Activated T-helper 1 cell treated with anti-CD3 and anti-CD28 coated beads, Interleukin-12 subunit alpha, Interleukin-12 subunit beta, Interleukin-2, Interleukin-4 antibody, amounts not matched to agents 30 ng/mL and 10 ng/mL and 1 ng/mL, durations not matched to agents 14 hours and 24 hours and 36 hours (primary cell): ENCODE measurements at regions not wholly inside any gene's neighbourhood (a gene's known extent, or its start where the extent isn't known, plus 50 kb on each side); places are given as distances from the start of the nearest gene placed in this dataset.

Experiments
- DNase-seq: peaks from one replicate; pipeline ENCODE4 v3.0.0; 2021; ENCODE audit warnings: low spot score
- H3K27ac Mint-ChIP-seq: one replicate; pipeline ENCODE4 v1.8.0; 2021; ENCODE audit warnings: mild to moderate bottlenecking, mixed read lengths
- H3K27me3 Mint-ChIP-seq: one replicate; pipeline ENCODE4 v1.8.0; 2022; ENCODE audit warnings: mild to moderate bottlenecking, moderate library complexity, mixed read lengths; ENCODE audit not compliant: insufficient read depth
- H3K36me3 Mint-ChIP-seq: one replicate; pipeline ENCODE4 v1.8.0; 2021; ENCODE audit warnings: low read depth, mixed read lengths
- H3K4me1 Mint-ChIP-seq: one replicate; pipeline ENCODE4 v1.8.0; 2021; ENCODE audit warnings: low read depth, mixed read lengths
- H3K4me3 Mint-ChIP-seq: one replicate; pipeline ENCODE4 v1.8.0; 2021; ENCODE audit warnings: mild to moderate bottlenecking, moderate library complexity, mixed read lengths
- H3K9me3 Mint-ChIP-seq: one replicate; pipeline ENCODE4 v1.8.0; 2021; ENCODE audit warnings: mixed read lengths
- intact Hi-C: fragments of 100-400 bp; cut with micrococcal nuclease; formaldehyde crosslinking; loops from one replicate; pipeline ENCODE4 v1.15.1; 2024

- Mint-ChIP-seq H3K27ac (no peak overlapping the region), H3K4me3 (no peak overlapping the region)
Measured at GRCh38 chr1:59079434-59080140, 217.3 kb upstream of the FGGY start.

GRCh38 chr1:59081181-59081580 is 215.7 kb upstream of the FGGY start:
- Mint-ChIP-seq H3K27ac (no peak overlapping the region), H3K4me1 (peaks cover 35% of the 10 kb centered on the region), H3K36me3 (peaks cover 1% of the 10 kb centered on the region), H3K27me3 (no peaks in the 10 kb centered on the region), H3K4me3 (no peak overlapping the region), H3K9me3 (no peaks in the 10 kb centered on the region)
- intact Hi-C loops = no loop called here
- DNase-seq = no peak

More at GRCh38 chr1:59079434-59080140, 217.3 kb upstream of the FGGY start:
- H3K9me3 Mint-ChIP-seq = no peaks in the 10 kb centered on the region
- intact Hi-C loops = no loop called here
- DNase-seq = no peak
- no peaks in the 10 kb centered on the region for H3K27me3 Mint-ChIP-seq
- H3K36me3 Mint-ChIP-seq = no peaks in the 10 kb centered on the region
- peaks cover 38% of the 10 kb centered on the region for H3K4me1 Mint-ChIP-seq

DNA sequence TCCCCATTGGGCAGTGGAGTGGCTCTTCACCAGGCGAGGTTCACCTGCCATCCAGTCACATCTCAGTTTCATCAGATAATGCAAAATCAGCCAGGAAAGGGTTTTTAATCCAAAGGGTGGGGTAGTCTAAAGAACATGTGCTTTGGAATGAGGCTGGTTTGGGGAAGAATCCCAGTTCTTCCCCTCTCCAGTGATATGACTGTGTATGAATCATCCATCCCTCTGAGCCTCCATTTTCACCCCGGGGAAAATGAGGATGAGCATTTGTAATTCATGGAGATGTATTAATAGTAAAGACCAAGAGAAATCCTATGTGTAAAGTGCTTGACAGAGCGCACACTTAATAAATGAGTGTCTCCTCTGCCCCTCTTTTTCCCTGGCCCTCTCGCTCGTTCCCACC is 215.1 kb upstream of the FGGY start:
- H3K27ac Mint-ChIP-seq = no peak overlapping the region
- H3K4me1 Mint-ChIP-seq = peaks cover 31% of the 10 kb centered on the region
- H3K27me3 Mint-ChIP-seq = no peaks in the 10 kb centered on the region
- intact Hi-C loops = no loop called here
- peaks cover 1% of the 10 kb centered on the region for H3K36me3 Mint-ChIP-seq
- no peaks in the 10 kb centered on the region for H3K9me3 Mint-ChIP-seq
- no peak for DNase-seq
- H3K4me3 Mint-ChIP-seq = no peak overlapping the region

- Mint-ChIP-seq H3K36me3 (peaks cover 1% of the 10 kb centered on the region), H3K27me3 (no peaks in the 10 kb centered on the region), H3K4me3 (no peak overlapping the region), H3K9me3 (peaks cover 3% of the 10 kb centered on the region), H3K27ac (peak overlapping the region; percentile 43), H3K4me1 (peaks cover 24% of the 10 kb centered on the region)
- intact Hi-C loops = no loop called here
- DNase-seq = no peak
Measured at GRCh38 chr1:59083946-59084865, 212.7 kb upstream of the FGGY start.

- H3K9me3 Mint-ChIP-seq = peaks cover 6% of the 10 kb centered on the region
- H3K4me3 Mint-ChIP-seq = no peak overlapping the region
- H3K4me1 Mint-ChIP-seq = peaks cover 15% of the 10 kb centered on the region
- H3K27ac Mint-ChIP-seq = no peak overlapping the region
- peaks cover 3% of the 10 kb centered on the region for H3K36me3 Mint-ChIP-seq
- intact Hi-C loops = no loop called here
- no peak for DNase-seq
- no peaks in the 10 kb centered on the region for H3K27me3 Mint-ChIP-seq
Measured at GRCh38 chr1:59085101-59085500, 211.8 kb upstream of the FGGY start.

DNA sequence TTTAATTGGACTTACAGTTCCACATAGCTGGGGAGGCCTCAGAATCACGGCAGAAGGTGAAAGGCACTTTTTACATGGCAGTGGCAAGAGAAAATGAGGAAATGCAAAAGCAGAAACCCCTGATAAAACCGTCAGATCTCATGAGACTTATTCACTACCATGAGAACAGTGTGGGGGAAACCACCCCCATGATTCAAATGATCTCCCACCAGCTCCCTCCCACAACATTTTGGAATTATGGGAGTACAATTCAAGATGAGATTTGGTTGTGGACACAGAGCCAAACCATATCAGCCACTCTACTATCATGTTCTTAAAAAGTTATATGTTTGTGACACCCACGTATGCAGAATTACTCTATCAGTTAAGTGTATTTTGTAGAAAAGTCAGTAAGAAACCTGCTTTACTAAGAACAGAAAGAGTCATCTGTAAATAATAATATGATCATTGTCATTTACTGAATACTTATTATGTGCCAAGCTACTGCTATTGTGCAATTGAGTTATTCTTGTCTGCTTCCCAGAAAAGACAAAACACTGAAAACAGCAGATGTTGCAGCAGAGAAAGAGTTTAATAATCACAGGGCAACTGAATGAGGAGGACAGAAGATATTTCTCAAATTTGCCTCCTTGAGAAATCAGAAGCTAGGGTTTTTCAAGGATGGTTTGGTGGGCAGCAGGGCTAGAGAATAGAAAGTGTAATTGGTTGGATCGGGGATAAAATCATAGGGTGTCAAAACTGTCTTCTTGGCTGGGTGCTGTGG is 207.7 kb upstream of the FGGY start:
- DNase-seq = no peak
- Mint-ChIP-seq H3K27ac (no peak overlapping the region), H3K27me3 (no peaks in the 10 kb centered on the region), H3K4me3 (no peak overlapping the region), H3K4me1 (peaks cover 12% of the 10 kb centered on the region), H3K9me3 (peaks cover 9% of the 10 kb centered on the region), H3K36me3 (peaks cover 5% of the 10 kb centered on the region)
- intact Hi-C loops = no loop called here

DNA sequence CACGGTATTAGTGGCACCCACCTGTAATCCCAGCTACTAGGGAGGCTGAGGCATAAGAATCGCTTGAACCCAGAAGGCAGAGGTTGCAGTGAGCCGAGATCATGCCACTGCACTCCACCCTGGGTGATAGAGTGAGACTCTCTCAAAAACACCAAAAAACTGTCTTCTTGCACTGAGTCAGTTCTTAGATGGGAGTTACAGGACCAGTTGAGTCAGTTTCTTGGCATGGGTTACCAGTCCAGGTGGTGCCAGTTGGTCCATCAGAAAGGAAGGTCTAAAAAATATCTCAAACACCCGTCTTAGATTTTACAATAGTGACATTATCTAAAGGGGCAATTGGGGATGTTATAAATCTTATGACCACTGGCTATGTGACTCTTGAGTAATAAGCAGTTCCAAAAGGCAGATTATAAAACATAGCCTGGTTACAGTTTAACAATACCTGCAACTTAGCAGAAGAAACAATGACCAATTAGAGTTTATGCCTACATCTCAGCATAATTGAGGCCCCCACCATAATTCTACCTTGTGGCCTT is 206.9 kb upstream of the FGGY start:
- H3K9me3 Mint-ChIP-seq = peaks cover 10% of the 10 kb centered on the region
- peaks cover 5% of the 10 kb centered on the region for H3K36me3 Mint-ChIP-seq
- no peaks in the 10 kb centered on the region for H3K27me3 Mint-ChIP-seq
- H3K27ac Mint-ChIP-seq = no peak overlapping the region
- intact Hi-C loops = no loop called here
- no peak for DNase-seq
- H3K4me3 Mint-ChIP-seq = no peak overlapping the region
- peaks cover 6% of the 10 kb centered on the region for H3K4me1 Mint-ChIP-seq

DNA sequence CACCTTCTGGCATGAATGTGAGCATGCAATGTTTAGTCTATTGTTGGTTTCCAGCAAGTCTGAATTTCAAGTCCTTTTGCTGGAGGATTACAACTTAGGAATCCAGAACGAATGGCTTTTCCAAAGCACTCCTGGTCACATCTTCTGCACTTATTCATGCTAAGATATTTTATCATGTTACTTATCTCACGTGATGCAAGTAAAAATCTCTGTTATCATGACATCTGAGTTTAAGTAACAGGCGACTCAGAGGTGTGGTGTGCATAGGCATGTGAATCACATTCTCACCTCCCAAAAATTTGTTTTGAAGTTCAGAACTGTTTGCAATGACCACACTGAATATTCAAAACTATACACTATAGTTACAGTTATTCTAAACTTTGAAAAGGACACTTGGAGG is 204.8 kb upstream of the FGGY start:
- no peak overlapping the region for H3K27ac Mint-ChIP-seq
- no peak for DNase-seq
- H3K9me3 Mint-ChIP-seq = peaks cover 10% of the 10 kb centered on the region
- H3K27me3 Mint-ChIP-seq = no peaks in the 10 kb centered on the region
- peaks cover 6% of the 10 kb centered on the region for H3K4me1 Mint-ChIP-seq
- intact Hi-C loops = no loop called here
- H3K36me3 Mint-ChIP-seq = peaks cover 4% of the 10 kb centered on the region
- H3K4me3 Mint-ChIP-seq = no peak overlapping the region

GRCh38 chr1:59094001-59094400 is 202.9 kb upstream of the FGGY start:
- no peak overlapping the region for H3K4me3 Mint-ChIP-seq
- H3K27me3 Mint-ChIP-seq = peaks cover 4% of the 10 kb centered on the region
- H3K4me1 Mint-ChIP-seq = peaks cover 6% of the 10 kb centered on the region
- DNase-seq = no peak
- intact Hi-C loops = no loop called here
- no peak overlapping the region for H3K27ac Mint-ChIP-seq
- H3K9me3 Mint-ChIP-seq = peaks cover 9% of the 10 kb centered on the region
- peaks cover 4% of the 10 kb centered on the region for H3K36me3 Mint-ChIP-seq

DNA sequence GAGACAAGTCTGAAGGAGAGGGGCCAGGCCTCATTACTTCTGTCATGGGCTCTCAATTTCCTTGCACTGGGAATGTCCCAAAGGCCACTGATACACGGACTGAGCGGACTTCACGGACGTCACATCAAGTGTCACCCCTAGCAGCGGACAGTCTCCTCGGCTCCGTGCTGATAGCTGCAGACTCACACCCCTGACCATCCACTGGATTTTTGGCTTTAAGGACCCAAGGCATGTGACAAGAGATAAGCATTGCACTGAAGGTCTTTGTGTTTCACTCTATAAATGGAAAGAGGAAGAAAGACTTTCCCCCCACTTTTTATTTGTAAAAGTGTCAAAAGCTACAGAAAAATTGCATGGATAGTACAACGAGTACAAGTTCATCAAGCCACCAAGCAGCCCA is 200.4 kb upstream of the FGGY start:
- Mint-ChIP-seq H3K27ac (no peak overlapping the region), H3K27me3 (peaks cover 4% of the 10 kb centered on the region)
- intact Hi-C loops = no loop called here

DNA sequence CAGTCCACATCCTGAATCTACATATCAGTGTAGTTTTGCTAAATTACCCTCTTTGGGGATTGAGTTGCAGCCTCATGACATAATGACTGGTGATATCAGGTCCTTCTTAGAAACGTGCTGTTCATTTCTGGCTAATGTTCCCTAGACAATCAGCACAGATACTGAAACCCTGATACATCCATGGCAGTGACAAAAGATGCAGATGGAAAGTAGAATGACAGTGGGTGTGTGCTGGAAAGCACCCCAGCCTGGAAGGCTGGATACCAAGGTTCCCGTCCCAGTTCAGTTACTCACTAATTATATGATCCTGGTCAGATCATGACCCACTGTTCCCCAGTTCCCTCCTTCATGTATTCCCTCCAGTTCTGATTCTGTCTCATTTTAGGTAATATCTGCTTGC is 198.2 kb upstream of the FGGY start:
- no peak overlapping the region for H3K27ac Mint-ChIP-seq
- no peak overlapping the region for H3K4me3 Mint-ChIP-seq
- no peak for DNase-seq
- peaks cover 4% of the 10 kb centered on the region for H3K27me3 Mint-ChIP-seq
- H3K36me3 Mint-ChIP-seq = peaks cover 2% of the 10 kb centered on the region
- intact Hi-C loops = no loop called here
- peaks cover 5% of the 10 kb centered on the region for H3K4me1 Mint-ChIP-seq
- H3K9me3 Mint-ChIP-seq = peaks cover 13% of the 10 kb centered on the region

More for the DNA sequence above, 200.4 kb upstream of the FGGY start:
- Mint-ChIP-seq H3K36me3 (peaks cover 2% of the 10 kb centered on the region), H3K4me1 (peaks cover 6% of the 10 kb centered on the region), H3K9me3 (peaks cover 7% of the 10 kb centered on the region), H3K4me3 (no peak overlapping the region)
- no peak for DNase-seq

GRCh38 chr1:59100708-59101374 is 196.1 kb upstream of the FGGY start:
- no peaks in the 10 kb centered on the region for H3K36me3 Mint-ChIP-seq
- no peak overlapping the region for H3K4me3 Mint-ChIP-seq
- intact Hi-C loops = no loop called here
- H3K27me3 Mint-ChIP-seq = peaks cover 8% of the 10 kb centered on the region
- H3K27ac Mint-ChIP-seq = no peak overlapping the region
- DNase-seq = no peak
- H3K4me1 Mint-ChIP-seq = no peaks in the 10 kb centered on the region
- peaks cover 9% of the 10 kb centered on the region for H3K9me3 Mint-ChIP-seq
